ENCODE measurements at regions not wholly inside any gene's neighbourhood (a gene's known extent, or its start where the extent isn't known, plus 50 kb on each side); places are given as distances from the start of the nearest gene placed in this dataset.

DNA sequence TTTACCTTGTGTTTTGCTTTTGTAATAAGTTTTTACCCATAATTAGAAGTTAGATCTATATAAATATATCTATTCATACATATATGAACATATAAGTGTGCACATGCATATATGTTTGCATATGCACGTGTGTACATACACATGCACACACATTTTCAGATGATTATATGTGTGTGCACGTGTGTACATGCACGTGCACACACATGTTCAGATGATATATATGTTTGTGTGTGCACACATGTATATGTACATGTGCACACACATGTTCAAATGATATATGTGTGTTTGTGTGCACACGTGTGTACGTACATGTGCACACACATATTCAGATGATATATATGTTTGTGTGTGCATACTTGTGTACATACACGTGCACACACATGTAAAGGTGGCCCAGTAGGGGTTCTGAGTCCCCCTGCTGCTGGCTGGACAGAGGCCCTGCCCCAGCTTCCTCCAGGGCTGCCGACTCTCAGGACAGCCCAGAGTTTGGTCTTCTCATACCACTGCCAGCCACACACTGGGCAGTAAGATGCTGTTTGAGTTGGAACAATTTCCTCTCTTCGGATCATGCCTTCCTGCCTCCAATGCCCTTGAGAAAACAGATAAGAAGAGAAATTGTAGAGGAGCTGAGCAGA, 252.3 kb upstream of the PPP2R2D start:
- DNase-seq: no peak
- ATAC-seq (ENCODE audit: poor library complexity): no peak
- Histone ChIP-seq H3K27me3 (ENCODE audit: control insufficient read depth in 1 of 2, insufficient read depth in 2 of 2, low read length in 2 of 2) (peaks cover 0 to 10% of the 10 kb centered on the region in 2 experiments), H3K9me3 (ENCODE audit: control insufficient read depth in 1 of 2, insufficient read depth in 1 of 2, low read length in 2 of 2) (peaks cover 0 to 15% of the 10 kb centered on the region in 2 experiments), H3K36me3 (ENCODE audit: insufficient read depth, low read length) (no peaks in the 10 kb centered on the region), H3K27ac (ENCODE audit: low read depth in 1 of 2, low read length in 2 of 2) (no peak overlapping the region), H3K4me3 (ENCODE audit: low read length) (no peak overlapping the region), H3K4me1 (ENCODE audit: insufficient read depth, low read length) (peaks cover 2% of the 10 kb centered on the region)
- TF ChIP-seq CTCF (IDR thresholded peaks at IDR 0.05): no peak
- CTCF ChIA-PET: no interaction called here
- no peaks in the 10 kb centered on the region for H3K36me3 Mint-ChIP-seq (ENCODE audit: low read depth)
- H3K9me3 Mint-ChIP-seq: no peaks in the 10 kb centered on the region
- H3K27ac Mint-ChIP-seq: no peak overlapping the region
- POLR2A ChIA-PET: no interaction called here
- H3K27me3 Mint-ChIP-seq: peaks cover 40% of the 10 kb centered on the region
- intact Hi-C loops (cut with DNase I, micrococcal nuclease): no loop called here
- H3K4me1 Mint-ChIP-seq (ENCODE audit: low read depth): no peaks in the 10 kb centered on the region
- no peak overlapping the region for H3K4me3 Mint-ChIP-seq

DNA sequence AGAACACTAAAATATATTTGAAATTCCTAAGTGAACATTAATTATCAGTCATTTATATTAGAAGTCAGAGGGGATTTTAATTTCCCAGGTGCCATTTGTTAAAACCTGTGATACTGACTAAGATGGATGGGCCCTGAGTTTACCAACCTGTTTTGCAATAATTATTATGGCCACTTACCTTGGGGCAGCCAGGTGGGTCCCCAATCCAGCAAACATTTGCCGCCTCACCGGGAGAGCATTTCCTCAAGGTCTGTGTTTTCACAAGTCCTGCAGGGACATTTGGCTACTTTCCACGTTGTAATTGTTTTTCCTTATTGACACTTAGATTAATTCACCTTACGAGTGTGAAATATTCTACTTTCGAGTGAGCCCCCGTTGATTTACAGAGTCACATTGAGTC, 251.2 kb upstream of the PPP2R2D start:
- Mint-ChIP-seq H3K27me3 (peaks cover 47% of the 10 kb centered on the region), H3K4me3 (no peak overlapping the region), H3K27ac (no peak overlapping the region), H3K4me1 (ENCODE audit: low read depth) (no peaks in the 10 kb centered on the region), H3K9me3 (no peaks in the 10 kb centered on the region), H3K36me3 (ENCODE audit: low read depth) (no peaks in the 10 kb centered on the region)
- intact Hi-C loops (cut with DNase I, micrococcal nuclease): no loop called here
- H3K27ac ChIP-seq (ENCODE audit: low read depth in 1 of 2, low read length in 2 of 2): no peak overlapping the region
- CTCF ChIA-PET: no interaction called here
- ATAC-seq (ENCODE audit: poor library complexity) (no peak), DNase-seq (no peak)
- H3K36me3 ChIP-seq (ENCODE audit: insufficient read depth, low read length): no peaks in the 10 kb centered on the region
- no peak overlapping the region for H3K4me3 ChIP-seq (ENCODE audit: low read length)
- H3K9me3 ChIP-seq (ENCODE audit: control insufficient read depth in 1 of 2, insufficient read depth in 1 of 2, low read length in 2 of 2): peaks cover 0 to 18% of the 10 kb centered on the region in 2 experiments
- TF ChIP-seq CTCF (IDR thresholded peaks at IDR 0.05): no peak
- POLR2A ChIA-PET: no interaction called here
- peaks cover 0 to 10% of the 10 kb centered on the region in 2 experiments for H3K27me3 ChIP-seq (ENCODE audit: control insufficient read depth in 1 of 2, insufficient read depth in 2 of 2, low read length in 2 of 2)
- H3K4me1 ChIP-seq (ENCODE audit: insufficient read depth, low read length): peaks cover 2% of the 10 kb centered on the region

DNA sequence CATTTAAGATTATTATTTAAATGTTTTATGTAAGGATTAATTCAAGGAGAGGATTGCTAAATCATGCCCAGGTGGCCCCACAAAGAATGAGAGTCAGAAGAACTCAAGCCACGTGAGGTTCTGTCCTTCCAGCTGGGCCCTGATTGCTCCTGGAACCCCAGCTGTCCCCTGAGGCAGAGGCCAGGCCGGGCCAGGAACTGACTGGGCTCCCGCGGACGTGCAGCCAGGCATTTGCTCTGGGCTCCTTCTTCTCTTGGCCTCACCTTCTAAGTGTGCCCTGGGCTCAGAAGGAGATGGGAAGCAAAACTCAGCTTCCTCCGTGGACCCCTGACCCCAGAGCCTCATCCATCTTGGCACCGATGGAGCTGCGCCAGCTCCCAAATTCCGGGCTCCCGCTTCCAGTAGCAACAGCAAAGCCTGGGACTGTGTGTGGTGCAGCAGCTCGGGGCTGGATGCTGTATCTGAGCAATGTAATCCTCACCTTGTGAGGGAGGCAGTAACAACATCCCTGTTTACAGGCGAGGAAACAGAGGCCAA, 250.6 kb upstream of the PPP2R2D start:
- no peaks in the 10 kb centered on the region for H3K36me3 ChIP-seq (ENCODE audit: insufficient read depth, low read length)
- Mint-ChIP-seq H3K4me3 (no peak overlapping the region), H3K36me3 (ENCODE audit: low read depth) (no peaks in the 10 kb centered on the region), H3K4me1 (ENCODE audit: low read depth) (no peaks in the 10 kb centered on the region), H3K9me3 (no peaks in the 10 kb centered on the region), H3K27me3 (peaks cover 47% of the 10 kb centered on the region), H3K27ac (no peak overlapping the region)
- no peak overlapping the region for H3K27ac ChIP-seq (ENCODE audit: low read depth in 1 of 2, low read length in 2 of 2)
- ChIA-PET CTCF (no interaction called here), POLR2A (no interaction called here)
- ATAC-seq (ENCODE audit: poor library complexity): no peak
- no peak overlapping the region for H3K4me3 ChIP-seq (ENCODE audit: low read length)
- intact Hi-C loops (cut with DNase I, micrococcal nuclease): no loop called here
- H3K4me1 ChIP-seq (ENCODE audit: insufficient read depth, low read length): peaks cover 2% of the 10 kb centered on the region
- no peak for DNase-seq
- TF ChIP-seq CTCF (IDR thresholded peaks at IDR 0.05): no peak
- H3K9me3 ChIP-seq (ENCODE audit: control insufficient read depth in 1 of 2, insufficient read depth in 1 of 2, low read length in 2 of 2): peaks cover 0 to 24% of the 10 kb centered on the region in 2 experiments
- peaks cover 0 to 10% of the 10 kb centered on the region in 2 experiments for H3K27me3 ChIP-seq (ENCODE audit: control insufficient read depth in 1 of 2, insufficient read depth in 2 of 2, low read length in 2 of 2)
